Heart right ventricle (tissue), 16 donors: ENCODE measurements at regions not wholly inside any gene's neighbourhood (a gene's known extent, or its start where the extent isn't known, plus 50 kb on each side); places are given as distances from the start of the nearest gene placed in this dataset.

Experiments used
- ATAC-seq, 8 donors: fragments of 200-7000 bp; cut with Tn5 transposase; one replicate each; pipeline ENCODE4 v1.9.1; 2020; ENCODE audit warnings: mild to moderate bottlenecking in 8 of 8, moderate library complexity in 8 of 8, moderate number of reproducible peaks in 1 of 8
- DNase-seq, 2 donors: peaks; one replicate each; pipeline ENCODE4 v3.0.0-alpha.2; 2020
- H3K27ac ChIP-seq, 10 donors: fragments of 200-600 bp; sonication (generic) in 2 of 10; one replicate each; pipeline versions ENCODE4 v1.5.0 to v1.8.0; 2020 to 2022; ENCODE audit warnings: mild to moderate bottlenecking in 3 of 10
- H3K27me3 ChIP-seq, 7 donors: fragments of 200-600 bp; one replicate each; pipeline ENCODE4 v1.8.0; 2021 to 2022; ENCODE audit warnings: mild to moderate bottlenecking in 2 of 7
- H3K36me3 ChIP-seq, 9 donors: fragments of 200-600 bp; sonication (generic) in 1 of 9; one replicate each; pipeline versions ENCODE4 v1.5.0 to v1.8.0; 2020 to 2022; ENCODE audit warnings: mild to moderate bottlenecking in 2 of 9
- H3K4me1 ChIP-seq, 9 donors: fragments of 200-600 bp; sonication (generic) in 1 of 9; one replicate each; pipeline versions ENCODE4 v1.5.0 to v1.8.0; 2020 to 2022; ENCODE audit warnings: mild to moderate bottlenecking in 4 of 9
- H3K4me3 ChIP-seq, 10 donors: fragments of 200-600 bp; sonication (generic) in 2 of 10; one replicate each; pipeline versions ENCODE4 v1.5.0 to v1.8.0; 2020 to 2022; ENCODE audit warnings: mild to moderate bottlenecking in 7 of 10, moderate library complexity in 2 of 10
- H3K9me3 ChIP-seq, 11 donors: fragments of 200-600 bp in 10 of 11; sonication (generic) in 2 of 11; one replicate each; pipeline versions ENCODE4 v1.5.0 to v1.8.0; 2013 to 2022; ENCODE audit warnings: mild to moderate bottlenecking in 2 of 11, control low read depth in 1 of 11, moderate library complexity in 1 of 11
- WGBS, 2 donors: extraction: QIAGEN DNeasy Blood & Tissue Kit; methylation state at CpG; one replicate each; pipeline ENCODE4 v1.1.7; 2013; ENCODE audit warnings: inconsistent platforms in 1 of 2; 5-methylcytosine and 5-hydroxymethylcytosine counted together
- intact Hi-C, 10 donors: fragments of 100-400 bp; cut with DNase I; formaldehyde crosslinking; loops; one replicate each; pipeline versions ENCODE4 v1.11.1 to v1.14.2; 2022
- TF ChIP-seq, protein P1 (sequence below), 9 donors: fragments of 200-600 bp; sonication (generic) in 2 of 9; IDR thresholded peaks; one replicate each; pipeline versions ENCODE4 v1.5.0 to v1.8.0; 2021 to 2022; ENCODE audit warnings: antibody characterized with exemption in 9 of 9, mild to moderate bottlenecking in 5 of 9, moderate library complexity in 1 of 9
- donor health status: Arrhythmogenic right ventricular cardiomyopathy.
- donor health status: ischemic (EF 13 %, LVEDD 7.1; RV severe dilation, severe dysfunction).
- donor health status: healthy with polysubstance abuse.
- donor health status: DM: no; HTN: yes; CAD: no.
- donor health status: DM: no; HTN: no; CAD: no.
- donor health status: ischemic (EF 25% LVEDD 6.9; RV normal size, moderate dysfunction).
- donor health status: ischemic (EF 25% LVEDD 5.7; RV mildly dilated, moderate dysfunction).
- donor health status: healthy.
- donor health status: DM: yes; HTN: yes; CAD: no.
- donor health status: Ischemic cardiomyopathy.
- donor health status: ischemic (EF 35%, LVEDD 5.7; RV mildly dilated, moderate dysfunction).
- donor health status: nonischemic (EF 11% LVEDD 7.7; RV severe dilation, severe dysfunction).
- donor health status: DM: yes; HTN: yes; CAD: no.
- donor health status: PGD.
- donor health status: ischemic (EF 29% LVEDD 5.4; RV normal size, mild dysfunction).
- donor health status: nonischemic (EF 23%, LVEDD 6.1; RV moderate dilation, normal function).

DNA sequence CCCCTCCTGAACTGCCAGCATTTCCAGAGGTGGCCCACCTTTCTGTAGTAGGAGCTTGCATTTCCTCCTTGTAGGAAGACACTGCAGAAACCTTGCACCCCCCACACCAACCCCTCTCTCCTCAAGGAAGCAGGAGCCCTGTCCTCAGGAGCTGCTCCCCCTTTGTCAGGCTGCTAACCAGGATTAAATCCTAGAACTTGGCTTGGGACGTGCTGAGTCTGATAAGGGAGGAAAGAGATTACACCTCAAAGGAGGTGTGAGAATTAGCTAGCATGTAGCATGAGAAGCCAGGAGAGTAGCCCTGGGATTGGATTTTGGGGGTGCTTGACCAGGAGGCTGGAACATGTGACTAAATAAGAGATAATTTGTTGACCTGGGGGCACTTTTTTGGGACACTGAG, 119.8 kb upstream of the ALDH1B1 start:
- 43% methylated on average over 1 of the region's 1 CpG for WGBS, 2 donors
- TF ChIP-seq, protein P1, sequence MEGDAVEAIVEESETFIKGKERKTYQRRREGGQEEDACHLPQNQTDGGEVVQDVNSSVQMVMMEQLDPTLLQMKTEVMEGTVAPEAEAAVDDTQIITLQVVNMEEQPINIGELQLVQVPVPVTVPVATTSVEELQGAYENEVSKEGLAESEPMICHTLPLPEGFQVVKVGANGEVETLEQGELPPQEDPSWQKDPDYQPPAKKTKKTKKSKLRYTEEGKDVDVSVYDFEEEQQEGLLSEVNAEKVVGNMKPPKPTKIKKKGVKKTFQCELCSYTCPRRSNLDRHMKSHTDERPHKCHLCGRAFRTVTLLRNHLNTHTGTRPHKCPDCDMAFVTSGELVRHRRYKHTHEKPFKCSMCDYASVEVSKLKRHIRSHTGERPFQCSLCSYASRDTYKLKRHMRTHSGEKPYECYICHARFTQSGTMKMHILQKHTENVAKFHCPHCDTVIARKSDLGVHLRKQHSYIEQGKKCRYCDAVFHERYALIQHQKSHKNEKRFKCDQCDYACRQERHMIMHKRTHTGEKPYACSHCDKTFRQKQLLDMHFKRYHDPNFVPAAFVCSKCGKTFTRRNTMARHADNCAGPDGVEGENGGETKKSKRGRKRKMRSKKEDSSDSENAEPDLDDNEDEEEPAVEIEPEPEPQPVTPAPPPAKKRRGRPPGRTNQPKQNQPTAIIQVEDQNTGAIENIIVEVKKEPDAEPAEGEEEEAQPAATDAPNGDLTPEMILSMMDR (IDR thresholded peaks at IDR 0.05), result no peak
- Histone ChIP-seq H3K4me3 (no peak overlapping the region), H3K4me1 (no peaks in the 10 kb centered on the region), H3K9me3 (no peaks in the 10 kb centered on the region), H3K36me3 (no peaks in the 10 kb centered on the region), H3K27ac (no peak overlapping the region), H3K27me3 (peaks cover 0 to 8% (median 0%) of the 10 kb centered on the region in 7 donors)
- intact Hi-C loops, result no loop called here
- ATAC-seq (no peak), DNase-seq (no peak)

GRCh38 chr9:38271666-38272241, 120.7 kb upstream of the ALDH1B1 start:
- H3K27ac ChIP-seq, result no peak overlapping the region
- ATAC-seq, result no peak
- H3K4me3 ChIP-seq, result no peak overlapping the region
- peaks cover 0 to 7% (median 0%) of the 10 kb centered on the region in 7 donors for H3K27me3 ChIP-seq
- WGBS, 2 donors, result 64 to 66% methylated on average over 3 of the region's 3 CpGs
- TF ChIP-seq, protein P1 (IDR thresholded peaks at IDR 0.05), result no peak
- no peak for DNase-seq
- peaks cover 0 to 4% (median 0%) of the 10 kb centered on the region in 11 donors for H3K9me3 ChIP-seq
- no peaks in the 10 kb centered on the region for H3K36me3 ChIP-seq
- intact Hi-C loops, result no loop called here
- no peaks in the 10 kb centered on the region for H3K4me1 ChIP-seq

DNA sequence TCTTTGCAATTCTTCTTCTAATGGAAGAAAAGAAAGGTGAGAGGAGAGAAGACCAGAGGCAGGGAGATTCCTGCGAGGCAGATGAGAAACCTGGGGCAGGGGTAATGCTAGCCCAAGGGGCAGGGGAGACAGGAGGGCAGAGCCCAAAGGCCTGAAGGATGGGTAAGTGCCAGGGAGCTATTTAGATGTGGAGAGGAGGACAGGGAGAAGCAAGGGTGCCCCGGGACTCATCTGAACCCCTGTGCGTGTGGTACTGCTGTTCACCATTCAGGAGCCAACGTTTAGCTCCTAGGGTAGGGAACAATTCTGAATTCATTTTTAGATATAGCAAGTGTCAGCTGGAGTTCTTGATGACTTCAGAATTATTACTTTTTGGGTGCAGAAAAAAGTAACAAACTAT, 122.7 kb upstream of the ALDH1B1 start:
- ATAC-seq, result no peak
- peaks cover 0 to 24% (median 7%) of the 10 kb centered on the region in 11 donors for H3K9me3 ChIP-seq
- intact Hi-C loops, result loop anchor here in 1 of 10 donors (10.0 kb wide), 2 partner anchors 55 to 105 kb away; no protein-coding TSS in a partner anchor
- peaks cover 0 to 7% (median 0%) of the 10 kb centered on the region in 7 donors for H3K27me3 ChIP-seq
- TF ChIP-seq, protein P1 (IDR thresholded peaks at IDR 0.05), result no peak
- no peak overlapping the region for H3K4me3 ChIP-seq
- no peak overlapping the region for H3K27ac ChIP-seq
- no peak for DNase-seq
- no peaks in the 10 kb centered on the region for H3K4me1 ChIP-seq
- 68 to 76% methylated on average over 4 of the region's 4 CpGs for WGBS, 2 donors
- H3K36me3 ChIP-seq, result no peaks in the 10 kb centered on the region

DNA sequence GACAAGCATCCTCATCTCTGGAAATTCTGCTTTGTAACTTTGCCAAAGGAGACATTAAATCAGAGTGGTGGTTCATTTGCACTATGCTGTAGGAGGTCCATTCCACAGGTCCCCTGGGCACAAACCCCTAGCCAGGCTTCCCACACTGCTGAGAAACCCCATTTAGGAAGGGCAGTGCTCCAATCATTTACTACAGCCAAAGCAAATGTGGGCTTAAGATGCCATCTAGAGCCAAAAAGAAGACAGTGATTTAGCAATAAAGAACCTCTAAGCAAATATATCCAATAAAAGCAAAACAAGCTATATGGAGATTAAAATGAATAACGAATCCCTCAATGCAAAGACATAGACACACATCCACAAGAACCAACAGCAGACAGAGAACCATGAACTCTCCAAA, 129.0 kb upstream of the ALDH1B1 start:
- H3K36me3 ChIP-seq, result no peaks in the 10 kb centered on the region
- no peak for ATAC-seq
- H3K4me1 ChIP-seq, result no peaks in the 10 kb centered on the region
- intact Hi-C loops, result loop anchor here in 2 of 10 donors (5.0 to 10.0 kb wide), 3 partner anchors 49 to 99 kb away; no protein-coding TSS in a partner anchor
- 50 to 61% methylated on average over 1 of the region's 1 CpG for WGBS, 2 donors
- no peak overlapping the region for H3K27ac ChIP-seq
- TF ChIP-seq, protein P1 (IDR thresholded peaks at IDR 0.05), result peak in 3 of 9 donors; percentile 11 to 27 (median 26)
- H3K27me3 ChIP-seq, result no peaks in the 10 kb centered on the region
- H3K4me3 ChIP-seq, result no peak overlapping the region
- H3K9me3 ChIP-seq, result peaks cover 0 to 45% (median 8%) of the 10 kb centered on the region in 11 donors
- no peak for DNase-seq
